ENCODE measurements at regions not wholly inside any gene's neighbourhood (a gene's known extent, or its start where the extent isn't known, plus 50 kb on each side); places are given as distances from the start of the nearest gene placed in this dataset.

- Histone ChIP-seq H3K9me3 (ENCODE audit: control insufficient read depth in 4 of 4, low read length in 3 of 4) (no peaks in the 10 kb centered on the region), H3K36me3 (ENCODE audit: control insufficient read depth in 4 of 4, insufficient read depth in 3 of 4, low read depth in 1 of 4, low read length in 3 of 4) (no peaks in the 10 kb centered on the region), H3K4me1 (ENCODE audit: control insufficient read depth in 4 of 4, insufficient read depth in 4 of 4, low read length in 3 of 4) (no peaks in the 10 kb centered on the region), H3K27me3 (ENCODE audit: control insufficient read depth in 4 of 4, insufficient read depth in 4 of 4, low read length in 3 of 4) (no peaks in the 10 kb centered on the region), H3K27ac (ENCODE audit: low read depth in 1 of 2, low read length in 2 of 2) (no peak overlapping the region), H3K9ac (ENCODE audit: low read depth in 1 of 2, low read length in 2 of 2) (no peak overlapping the region), H3K4me3 (ENCODE audit: low read depth in 1 of 3, low read length in 3 of 3) (no peak overlapping the region)
- 88% methylated on average over 2 of the region's 2 CpGs for WGBS
- no peak for TF ChIP-seq ATF3 (IDR thresholded peaks at IDR 0.05)
- no peak for TF ChIP-seq FOXA2 (IDR thresholded peaks at IDR 0.05)
- TF ChIP-seq CTCF (IDR thresholded peaks at IDR 0.05; ENCODE audit: low read depth, low read length, missing input control) = no peak
- TF ChIP-seq FOXA1 (IDR thresholded peaks at IDR 0.05) = no peak
- TF ChIP-seq JUND (IDR thresholded peaks at IDR 0.05) = no peak
- no peak for TF ChIP-seq ZBTB33 (IDR thresholded peaks at IDR 0.05)
- TF ChIP-seq EGR1 (IDR thresholded peaks at IDR 0.05; ENCODE audit: low read depth in 2 of 2) = no peak
- TF ChIP-seq RXRA (IDR thresholded peaks at IDR 0.05) = no peak
- TF ChIP-seq YY1 (IDR thresholded peaks at IDR 0.05) = no peak
- TF ChIP-seq MAX (IDR thresholded peaks at IDR 0.05) = no peak
- TF ChIP-seq REST (IDR thresholded peaks at IDR 0.05) = no peak
- no peak for TF ChIP-seq RAD21 (IDR thresholded peaks at IDR 0.05)
- TF ChIP-seq SP1 (IDR thresholded peaks at IDR 0.05) = no peak
- TF ChIP-seq TAF1 (conservative IDR thresholded peaks at IDR 0.05) = no peak
- DNase-seq (ENCODE audit: low spot score) = no peak
Observed at GRCh38 chr4:126701756-126702155, 931.0 kb upstream of the INTU start.

- Histone ChIP-seq H3K4me1 (ENCODE audit: control insufficient read depth in 4 of 4, insufficient read depth in 4 of 4, low read length in 3 of 4) (no peaks in the 10 kb centered on the region), H3K36me3 (ENCODE audit: control insufficient read depth in 4 of 4, insufficient read depth in 3 of 4, low read depth in 1 of 4, low read length in 3 of 4) (no peaks in the 10 kb centered on the region), H3K9ac (ENCODE audit: low read depth in 1 of 2, low read length in 2 of 2) (no peak overlapping the region), H3K27me3 (ENCODE audit: control insufficient read depth in 4 of 4, insufficient read depth in 4 of 4, low read length in 3 of 4) (no peaks in the 10 kb centered on the region), H3K9me3 (ENCODE audit: control insufficient read depth in 4 of 4, low read length in 3 of 4) (no peaks in the 10 kb centered on the region), H3K4me3 (ENCODE audit: low read depth in 1 of 3, low read length in 3 of 3) (no peak overlapping the region), H3K27ac (ENCODE audit: low read depth in 1 of 2, low read length in 2 of 2) (no peak overlapping the region)
- no peak for DNase-seq (ENCODE audit: low spot score)
- WGBS = 55% methylated on average over 1 of the region's 1 CpG
- TF ChIP-seq HNF4G (IDR thresholded peaks at IDR 0.05) = no peak
- no peak for TF ChIP-seq EGR1 (IDR thresholded peaks at IDR 0.05; ENCODE audit: low read depth in 2 of 2)
- TF ChIP-seq HNF4A (conservative IDR thresholded peaks at IDR 0.05) = no peak
- no peak for TF ChIP-seq NR2F2 (IDR thresholded peaks at IDR 0.05)
- no peak for TF ChIP-seq SP1 (IDR thresholded peaks at IDR 0.05)
- TF ChIP-seq RAD21 (IDR thresholded peaks at IDR 0.05) = no peak
- no peak for TF ChIP-seq MAX (IDR thresholded peaks at IDR 0.05)
- no peak for TF ChIP-seq FOXA1 (IDR thresholded peaks at IDR 0.05)
- TF ChIP-seq ZBTB33 (IDR thresholded peaks at IDR 0.05) = no peak
- TF ChIP-seq GABPA (IDR thresholded peaks at IDR 0.05 in 1 of 2, conservative IDR thresholded peaks at IDR 0.05 in 1 of 2) = no peak
- no peak for TF ChIP-seq REST (IDR thresholded peaks at IDR 0.05)
- no peak for TF ChIP-seq ATF3 (IDR thresholded peaks at IDR 0.05)
- TF ChIP-seq JUND (IDR thresholded peaks at IDR 0.05) = no peak
Observed at GRCh38 chr4:126702747-126703146, 930.0 kb upstream of the INTU start.
